SK-N-DZ (cell line): ENCODE measurements at regions not wholly inside any gene's neighbourhood (a gene's known extent, or its start where the extent isn't known, plus 50 kb on each side); places are given as distances from the start of the nearest gene placed in this dataset.

Source experiments
- DNase-seq: peaks from one replicate; pipeline ENCODE4 v3.0.0-alpha.2; 2015; ENCODE audit warnings: low spot score

DNA sequence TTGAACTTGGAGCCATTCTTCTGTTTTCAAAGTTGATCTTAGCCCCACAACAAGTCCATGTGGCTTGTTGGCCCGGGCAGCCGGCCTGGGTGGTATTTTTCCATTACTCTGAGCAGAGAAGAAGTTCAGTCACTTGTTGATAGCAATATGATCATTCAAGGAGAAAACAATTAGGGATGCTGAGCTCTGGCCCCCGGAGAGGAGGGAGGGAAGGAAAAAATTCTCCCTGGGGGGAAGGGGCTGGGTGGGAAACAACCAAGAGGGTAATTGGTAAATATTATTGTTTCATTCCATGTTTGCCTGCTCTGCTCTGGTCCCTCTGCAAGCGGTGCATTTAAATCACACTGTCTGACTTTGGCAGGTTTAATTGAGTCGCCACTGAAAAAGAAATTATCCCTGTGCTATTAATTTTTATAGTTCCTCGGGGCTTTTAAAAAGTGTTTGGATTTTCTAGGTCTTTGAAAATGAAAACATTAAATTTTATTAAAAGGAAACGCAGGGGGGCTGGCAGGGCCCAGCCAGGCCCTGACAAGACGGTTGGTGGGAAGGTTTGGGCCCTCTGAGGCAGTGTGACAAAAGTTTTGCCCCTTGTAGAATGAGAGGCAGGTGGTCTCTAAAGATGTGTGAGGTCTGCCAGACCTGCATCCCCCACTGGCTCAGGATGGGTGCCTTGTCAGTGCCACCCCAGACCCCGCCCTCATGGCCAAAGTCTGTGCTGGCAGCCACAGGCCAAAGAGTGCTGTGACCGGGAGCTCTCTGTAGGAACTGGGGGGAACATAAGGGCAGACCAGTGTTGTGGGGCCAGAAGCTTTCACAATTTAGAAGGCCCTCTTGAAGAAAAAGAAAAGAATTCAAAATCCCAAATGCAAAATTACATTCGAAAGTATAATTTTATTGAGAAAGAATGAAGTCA is 52.5 kb upstream of the SLC14A2 start:
- DNase-seq, result no peak

- DNase-seq, result no peak
Measured at GRCh38 chr18:45565280-45565970, 49.9 kb upstream of the SLC14A2 start.
